Fibroblast of mammary gland (primary cell): ENCODE measurements at regions not wholly inside any gene's neighbourhood (a gene's known extent, or its start where the extent isn't known, plus 50 kb on each side); places are given as distances from the start of the nearest gene placed in this dataset.
A peak's percentile ranks its signal among the peaks of the same experiment; 100 is the strongest.

Experiments
- DNase-seq: peaks from one replicate; pipeline ENCODE4 v3.0.0-alpha.2; 2010; ENCODE audit warnings: low read depth
- H3K4me3 ChIP-seq: 2 replicates; pipeline ENCODE4 v1.5.1; 2011; ENCODE audit warnings: low read depth, mild to moderate bottlenecking, low read length, moderate library complexity; ENCODE audit not compliant: control insufficient read depth
- TF ChIP-seq, protein P1 (sequence below): conservative IDR thresholded peaks from 2 replicates; pipeline ENCODE4 v1.5.1; 2011; ENCODE audit warnings: low read depth, low read length, inconsistent platforms; ENCODE audit not compliant: control insufficient read depth, insufficient read depth

- DNase-seq: no peak
- TF ChIP-seq, protein P1, sequence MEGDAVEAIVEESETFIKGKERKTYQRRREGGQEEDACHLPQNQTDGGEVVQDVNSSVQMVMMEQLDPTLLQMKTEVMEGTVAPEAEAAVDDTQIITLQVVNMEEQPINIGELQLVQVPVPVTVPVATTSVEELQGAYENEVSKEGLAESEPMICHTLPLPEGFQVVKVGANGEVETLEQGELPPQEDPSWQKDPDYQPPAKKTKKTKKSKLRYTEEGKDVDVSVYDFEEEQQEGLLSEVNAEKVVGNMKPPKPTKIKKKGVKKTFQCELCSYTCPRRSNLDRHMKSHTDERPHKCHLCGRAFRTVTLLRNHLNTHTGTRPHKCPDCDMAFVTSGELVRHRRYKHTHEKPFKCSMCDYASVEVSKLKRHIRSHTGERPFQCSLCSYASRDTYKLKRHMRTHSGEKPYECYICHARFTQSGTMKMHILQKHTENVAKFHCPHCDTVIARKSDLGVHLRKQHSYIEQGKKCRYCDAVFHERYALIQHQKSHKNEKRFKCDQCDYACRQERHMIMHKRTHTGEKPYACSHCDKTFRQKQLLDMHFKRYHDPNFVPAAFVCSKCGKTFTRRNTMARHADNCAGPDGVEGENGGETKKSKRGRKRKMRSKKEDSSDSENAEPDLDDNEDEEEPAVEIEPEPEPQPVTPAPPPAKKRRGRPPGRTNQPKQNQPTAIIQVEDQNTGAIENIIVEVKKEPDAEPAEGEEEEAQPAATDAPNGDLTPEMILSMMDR: no peak
Measured at GRCh38 chr6:165900970-165901369, 237.9 kb upstream of the PDE10A start.

DNA sequence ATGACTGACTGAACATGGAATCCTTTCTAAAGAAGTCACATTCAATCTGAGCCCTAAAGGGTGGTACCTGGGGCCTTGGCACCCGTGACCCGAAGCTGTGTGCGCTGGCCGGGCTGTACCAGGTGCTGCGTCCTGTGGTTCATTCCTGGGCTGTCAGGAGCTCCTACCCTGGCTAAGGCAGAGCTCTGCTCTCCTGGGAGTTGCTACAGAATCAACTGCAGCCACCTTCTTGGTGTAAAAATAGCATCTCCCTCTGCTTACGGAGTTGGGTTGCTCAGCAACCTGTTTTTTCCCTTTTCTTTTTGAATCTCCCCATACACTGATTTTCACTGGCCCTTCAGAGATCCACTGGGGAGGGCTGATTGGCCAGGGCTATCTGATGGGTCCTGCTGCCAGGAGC lies 236.6 kb upstream of the PDE10A start:
- no peak for DNase-seq
- TF ChIP-seq, protein P1: no peak
- no peak overlapping the region for H3K4me3 ChIP-seq

More at GRCh38 chr6:165900970-165901369, 237.9 kb upstream of the PDE10A start:
- no peak overlapping the region for H3K4me3 ChIP-seq

DNA sequence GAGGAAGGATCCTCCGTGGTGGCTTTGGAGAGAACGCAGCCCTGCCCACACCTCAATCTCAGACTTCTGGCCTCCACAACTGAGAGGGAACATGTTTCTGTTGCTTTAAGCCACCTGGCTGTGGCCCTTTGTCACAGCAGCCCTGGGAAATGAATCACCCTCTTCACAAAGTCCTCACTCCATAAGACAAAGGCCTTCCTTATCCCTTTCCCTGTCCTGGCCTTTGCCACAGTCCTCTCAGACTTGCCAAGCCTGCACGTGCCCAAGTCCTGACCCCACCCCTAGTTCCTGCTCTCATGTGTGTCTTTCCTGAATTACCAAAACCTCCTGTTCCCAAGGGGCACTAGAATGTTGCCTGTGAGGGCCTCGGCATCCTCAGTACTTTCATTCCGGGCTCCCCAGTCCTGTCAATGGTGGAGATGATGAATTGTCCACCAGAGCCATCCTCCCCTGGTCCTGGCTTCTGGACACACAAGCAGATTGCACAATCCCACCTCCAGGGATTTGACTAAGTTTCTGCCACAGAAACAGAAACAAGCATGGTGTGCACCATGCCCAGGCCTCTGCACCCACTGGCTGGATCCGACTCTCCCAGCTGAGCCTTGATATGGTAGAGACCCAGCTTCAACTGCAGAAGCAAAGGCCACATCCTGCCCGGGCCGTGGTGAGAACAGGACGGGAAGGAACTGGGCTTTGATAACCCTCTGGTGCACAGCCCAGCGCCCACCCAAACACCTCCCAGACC lies 232.6 kb upstream of the PDE10A start:
- peak; percentile 23 for DNase-seq

GRCh38 chr6:165894171-165894825 lies 231.3 kb upstream of the PDE10A start:
- no peak overlapping the region for H3K4me3 ChIP-seq
- TF ChIP-seq, protein P1: no peak
- DNase-seq: no peak

More for the DNA sequence above, 232.6 kb upstream of the PDE10A start:
- H3K4me3 ChIP-seq: no peak overlapping the region
- TF ChIP-seq, protein P1: no peak

GRCh38 chr6:165893431-165893830 lies 230.4 kb upstream of the PDE10A start:
- no peak overlapping the region for H3K4me3 ChIP-seq
- TF ChIP-seq, protein P1: no peak
- DNase-seq: no peak

DNA sequence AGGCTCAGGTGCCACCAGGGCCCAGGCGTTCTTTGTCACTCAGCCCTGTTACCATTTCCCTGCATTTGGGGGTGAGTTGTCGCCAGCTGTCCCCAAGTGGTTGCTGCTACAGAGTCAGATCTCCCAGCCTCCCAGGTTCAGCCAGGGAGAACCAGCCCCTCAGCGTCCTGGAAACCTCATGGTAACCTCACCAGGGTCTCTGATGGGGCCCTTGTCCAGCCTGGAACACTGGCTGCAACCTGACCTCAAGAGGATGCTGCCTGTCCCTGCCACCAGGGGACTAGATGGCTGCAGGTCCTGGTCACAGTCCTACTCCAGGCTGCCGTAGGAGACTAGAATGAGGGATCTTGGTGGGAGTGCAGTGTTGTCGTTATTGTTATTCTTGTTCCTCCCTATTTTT lies 228.3 kb upstream of the PDE10A start:
- no peak for DNase-seq
- TF ChIP-seq, protein P1: no peak

More for the DNA sequence above, 228.3 kb upstream of the PDE10A start:
- H3K4me3 ChIP-seq: no peak overlapping the region
